ENCODE measurements at regions not wholly inside any gene's neighbourhood (a gene's known extent, or its start where the extent isn't known, plus 50 kb on each side); places are given as distances from the start of the nearest gene placed in this dataset.
A peak's percentile ranks its signal among the peaks of the same experiment; 100 is the strongest.

- Mint-ChIP-seq H3K9me3 (no peaks in the 10 kb centered on the region), H3K27ac (no peak overlapping the region), H3K4me3 (no peak overlapping the region), H3K4me1 (peaks cover 0 to 2% (median 0%) of the 10 kb centered on the region in 4 donors), H3K36me3 (no peaks in the 10 kb centered on the region), H3K27me3 (peaks cover 0 to 11% (median 3%) of the 10 kb centered on the region in 5 donors)
- POLR2A ChIA-PET: no interaction called here
- ATAC-seq: no peak
- DNase-seq: no peak
Observed at GRCh38 chr10:118114992-118115391, 68.3 kb upstream of the RAB11FIP2 start.

DNA sequence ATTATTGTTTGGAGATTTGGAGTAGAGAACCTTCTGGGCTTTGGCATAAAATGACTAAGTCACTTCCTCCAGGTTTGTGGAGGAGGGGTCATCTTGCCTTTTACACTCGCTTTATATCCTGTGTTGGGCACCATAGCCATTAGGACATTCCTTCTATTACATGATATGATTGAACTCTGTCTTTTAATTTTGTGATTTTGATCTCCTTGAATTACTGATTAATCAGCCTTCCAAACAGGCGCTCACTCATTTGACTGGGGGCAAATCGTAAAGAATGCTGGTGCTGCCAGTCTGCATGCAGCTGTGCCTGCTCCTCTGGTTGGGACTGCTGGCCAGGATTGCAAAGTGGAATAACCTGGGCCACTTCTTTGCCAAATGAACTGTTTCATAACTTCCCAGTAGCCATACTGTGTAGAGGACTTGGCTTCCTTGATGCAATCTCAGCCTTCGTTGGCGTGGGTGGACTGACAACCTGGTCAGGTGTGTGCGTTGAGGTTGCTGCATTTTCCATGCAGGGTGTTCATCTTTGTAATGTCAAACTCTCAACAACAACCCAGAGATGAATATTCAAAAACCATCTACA is 65.9 kb upstream of the RAB11FIP2 start:
- Mint-ChIP-seq H3K4me3 (no peak overlapping the region), H3K27me3 (peaks cover 0 to 15% (median 0%) of the 10 kb centered on the region in 5 donors), H3K4me1 (peaks cover 0 to 2% (median 0%) of the 10 kb centered on the region in 4 donors), H3K27ac (no peak overlapping the region), H3K9me3 (no peaks in the 10 kb centered on the region), H3K36me3 (no peaks in the 10 kb centered on the region)
- POLR2A ChIA-PET: no interaction called here
- ATAC-seq: no peak
- DNase-seq: no peak

- POLR2A ChIA-PET: no interaction called here
- H3K36me3 Mint-ChIP-seq: no peaks in the 10 kb centered on the region
- H3K4me1 Mint-ChIP-seq: peaks cover 0 to 2% (median 0%) of the 10 kb centered on the region in 4 donors
- peak overlapping the region in 1 of 10 donors; percentile 31 for H3K27ac Mint-ChIP-seq
- H3K27me3 Mint-ChIP-seq: peaks cover 0 to 34% (median 4%) of the 10 kb centered on the region in 5 donors
- no peaks in the 10 kb centered on the region for H3K9me3 Mint-ChIP-seq
- DNase-seq (no peak), ATAC-seq (no peak)
- no peak overlapping the region for H3K4me3 Mint-ChIP-seq
Observed at GRCh38 chr10:118110750-118111149, 64.0 kb upstream of the RAB11FIP2 start.

DNA sequence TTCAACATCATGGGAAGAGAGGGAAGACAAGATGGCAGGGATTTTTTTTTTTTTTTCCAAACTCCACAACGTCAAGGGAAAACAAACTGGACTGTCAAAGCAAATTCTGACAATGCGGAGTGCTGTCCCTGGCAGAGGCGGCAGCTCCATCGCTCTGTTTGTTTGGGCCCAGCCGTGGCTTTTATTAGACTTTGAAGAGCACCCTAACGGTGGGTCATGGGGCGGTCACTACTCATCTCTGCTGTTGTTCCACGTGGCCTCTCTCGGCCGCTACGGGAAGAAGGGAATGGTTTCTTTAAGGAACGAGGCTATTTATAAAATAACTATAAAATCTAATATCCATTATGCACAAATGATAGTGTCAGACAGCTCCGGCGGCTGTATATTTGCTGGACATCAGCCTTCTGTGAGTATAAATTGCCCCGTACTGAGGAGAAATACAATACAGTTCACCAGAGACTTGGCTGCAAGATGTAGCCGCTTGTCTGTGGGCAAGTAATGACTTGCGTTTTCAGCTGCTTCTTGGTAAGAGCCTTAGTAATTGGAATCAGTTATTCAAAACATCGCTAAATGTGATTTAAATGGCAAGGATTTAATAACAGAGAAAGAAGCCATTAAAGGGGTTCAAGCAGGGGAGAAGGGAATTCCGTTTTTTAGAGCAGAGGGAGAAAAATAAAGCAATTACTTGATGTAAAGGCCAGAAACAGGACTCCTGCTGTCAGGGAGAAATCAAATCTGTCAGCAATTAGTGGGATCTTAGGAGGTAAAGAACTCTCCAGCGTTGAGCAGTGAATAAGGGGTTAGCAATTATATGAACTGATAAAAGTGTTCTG is 61.7 kb upstream of the RAB11FIP2 start:
- Mint-ChIP-seq H3K27me3 (peaks cover 2 to 46% (median 8%) of the 10 kb centered on the region in 5 donors), H3K4me1 (peaks cover 0 to 2% (median 0%) of the 10 kb centered on the region in 4 donors)
- POLR2A ChIA-PET: no interaction called here

DNA sequence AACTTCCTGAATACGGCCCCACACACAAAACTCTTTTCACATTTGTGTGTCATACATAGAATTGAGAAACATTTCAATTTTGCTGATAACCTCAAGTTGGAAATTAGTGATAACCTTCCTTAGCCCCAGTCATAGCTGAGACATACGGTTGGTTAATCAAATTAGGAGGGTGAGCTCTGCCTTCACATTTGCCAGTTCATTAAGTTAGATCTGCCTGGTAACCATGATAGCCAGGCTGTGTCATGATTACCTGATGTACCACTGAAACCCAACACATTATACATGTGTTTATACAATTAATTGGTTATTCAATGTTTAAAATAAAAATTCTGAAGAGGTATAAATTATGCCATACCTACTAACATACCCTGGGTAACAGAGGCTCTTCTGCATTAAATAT is 60.8 kb upstream of the RAB11FIP2 start:
- H3K27me3 Mint-ChIP-seq: peaks cover 2 to 50% (median 10%) of the 10 kb centered on the region in 5 donors
- H3K4me1 Mint-ChIP-seq: no peaks in the 10 kb centered on the region
- H3K27ac Mint-ChIP-seq: no peak overlapping the region
- H3K36me3 Mint-ChIP-seq: no peaks in the 10 kb centered on the region
- ATAC-seq (no peak), DNase-seq (no peak)
- H3K9me3 Mint-ChIP-seq: no peaks in the 10 kb centered on the region
- POLR2A ChIA-PET: no interaction called here
- no peak overlapping the region for H3K4me3 Mint-ChIP-seq

More for the DNA sequence above, 61.7 kb upstream of the RAB11FIP2 start:
- H3K9me3 Mint-ChIP-seq: no peaks in the 10 kb centered on the region
- no peak overlapping the region for H3K27ac Mint-ChIP-seq
- ATAC-seq (no peak), DNase-seq (no peak)
- H3K4me3 Mint-ChIP-seq: no peak overlapping the region
- H3K36me3 Mint-ChIP-seq: no peaks in the 10 kb centered on the region

- Mint-ChIP-seq H3K9me3 (no peaks in the 10 kb centered on the region), H3K36me3 (no peaks in the 10 kb centered on the region), H3K27ac (no peak overlapping the region), H3K4me3 (no peak overlapping the region), H3K4me1 (no peaks in the 10 kb centered on the region), H3K27me3 (peaks cover 2 to 50% (median 11%) of the 10 kb centered on the region in 5 donors)
- DNase-seq: no peak
- ATAC-seq: no peak
- POLR2A ChIA-PET: no interaction called here
Observed at GRCh38 chr10:118107040-118107439, 60.3 kb upstream of the RAB11FIP2 start.

DNA sequence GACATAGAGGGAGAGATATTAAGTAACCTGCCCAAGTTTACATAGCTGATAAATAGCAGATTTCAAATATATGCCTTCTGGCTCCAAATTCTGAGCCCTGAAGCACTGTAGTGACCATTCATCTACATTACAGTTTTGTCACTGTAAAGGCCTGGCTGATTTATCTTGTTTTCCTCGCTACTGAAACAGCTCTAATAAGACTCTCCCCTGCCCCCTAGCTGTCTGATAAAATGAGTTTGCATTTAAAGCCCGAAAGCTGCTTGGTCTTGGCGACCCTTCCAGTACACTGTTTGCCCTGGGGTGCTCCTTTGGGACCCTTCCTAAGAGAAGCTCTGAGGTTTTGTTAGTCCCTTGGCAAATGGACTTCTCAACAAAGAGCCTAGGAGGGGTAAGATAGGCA is 59.7 kb upstream of the RAB11FIP2 start:
- DNase-seq: peak in 1 of 10 donors; percentile 5
- no peak overlapping the region for H3K4me3 Mint-ChIP-seq
- H3K36me3 Mint-ChIP-seq: no peaks in the 10 kb centered on the region
- no peaks in the 10 kb centered on the region for H3K9me3 Mint-ChIP-seq
- POLR2A ChIA-PET: no interaction called here
- no peak for ATAC-seq
- peaks cover 4 to 50% (median 11%) of the 10 kb centered on the region in 5 donors for H3K27me3 Mint-ChIP-seq
- no peaks in the 10 kb centered on the region for H3K4me1 Mint-ChIP-seq
- H3K27ac Mint-ChIP-seq: no peak overlapping the region

GRCh38 chr10:118102121-118102520 is 55.4 kb upstream of the RAB11FIP2 start:
- Mint-ChIP-seq H3K4me1 (no peaks in the 10 kb centered on the region), H3K9me3 (no peaks in the 10 kb centered on the region), H3K27ac (no peak overlapping the region), H3K4me3 (no peak overlapping the region), H3K36me3 (no peaks in the 10 kb centered on the region), H3K27me3 (peaks cover 6 to 39% (median 9%) of the 10 kb centered on the region in 5 donors)
- no peak for ATAC-seq
- POLR2A ChIA-PET: no interaction called here
- no peak for DNase-seq

DNA sequence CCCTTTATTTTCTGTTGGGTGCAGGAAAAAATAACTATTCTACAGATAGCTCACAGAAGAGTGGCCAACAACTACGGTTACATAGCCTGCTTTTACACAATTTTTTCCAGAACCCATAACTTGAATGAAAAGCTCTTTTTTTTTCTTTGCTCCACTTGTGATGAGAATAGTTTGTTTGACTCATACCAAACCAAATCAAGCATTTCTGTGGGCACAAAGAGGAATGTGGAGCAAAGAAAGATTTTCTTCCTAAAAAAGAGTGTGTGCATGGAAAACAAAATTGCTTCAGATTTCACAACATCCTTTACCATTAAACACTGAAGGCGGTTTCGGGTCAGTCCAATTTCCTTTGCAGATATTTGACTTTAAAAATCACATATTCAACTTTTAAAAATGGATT is 54.8 kb upstream of the RAB11FIP2 start:
- POLR2A ChIA-PET: no interaction called here
- DNase-seq (no peak), ATAC-seq (no peak)
- Mint-ChIP-seq H3K9me3 (no peaks in the 10 kb centered on the region), H3K4me3 (no peak overlapping the region), H3K27ac (no peak overlapping the region), H3K36me3 (no peaks in the 10 kb centered on the region), H3K27me3 (peaks cover 6 to 33% (median 9%) of the 10 kb centered on the region in 5 donors), H3K4me1 (no peaks in the 10 kb centered on the region)
